H1 (cell line): ENCODE measurements at regions not wholly inside any gene's neighbourhood (a gene's known extent, or its start where the extent isn't known, plus 50 kb on each side); places are given as distances from the start of the nearest gene placed in this dataset.

Experiments
- BRCA1 ChIP-seq: IDR thresholded peaks from 2 replicates; pipeline ENCODE4 v1.6.1; 2012; ENCODE audit warnings: low read depth, low read length, improper control_type of control experiment
- CTBP2 ChIP-seq: IDR thresholded peaks from 2 replicates; pipeline ENCODE4 v1.7.0; 2011; ENCODE audit warnings: borderline replicate concordance, mild to moderate bottlenecking, moderate library complexity, mixed read lengths, low read length; ENCODE audit not compliant: insufficient read depth, insufficient read length
- NANOG ChIP-seq: IDR thresholded peaks from 2 replicates; pipeline ENCODE4 v1.6.1; 2011; ENCODE audit warnings: low read length, low read depth, mild to moderate bottlenecking, inconsistent platforms; ENCODE audit not compliant: insufficient read depth, poor library complexity, severe bottlenecking
- POU5F1 ChIP-seq: IDR thresholded peaks from 2 replicates; pipeline ENCODE4 v1.6.1; 2011; ENCODE audit warnings: low read depth, mild to moderate bottlenecking, low read length, moderate library complexity
- YY1 ChIP-seq: IDR thresholded peaks from 2 replicates; pipeline ENCODE4 v1.6.1; 2011; ENCODE audit warnings: low read depth, mild to moderate bottlenecking, low read length
- TF ChIP-seq, protein P1 (sequence below): IDR thresholded peaks from 2 replicates; pipeline ENCODE4 v1.6.1; 2012; ENCODE audit warnings: low read length, inconsistent platforms

DNA sequence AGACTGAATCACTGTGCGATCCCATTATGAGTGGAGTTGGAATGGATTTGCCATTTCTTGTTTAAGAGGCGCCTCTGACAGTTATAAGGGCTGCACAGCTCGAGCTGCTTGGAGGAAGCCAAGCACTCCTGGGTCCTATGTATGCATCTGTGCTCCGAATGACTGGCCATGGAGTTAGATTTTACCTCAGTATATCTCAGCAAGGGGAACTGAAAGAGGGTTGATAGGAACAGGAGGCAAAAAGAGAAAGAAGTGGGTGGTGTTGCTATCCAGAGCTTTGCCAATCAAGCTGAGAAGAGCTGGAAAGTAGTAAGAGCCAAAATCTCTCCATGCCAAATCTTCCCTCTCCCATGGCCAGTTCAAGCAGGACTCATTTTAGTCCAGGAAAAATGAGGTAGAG lies 632.0 kb upstream of the KIRREL3 start (continued):
- TF ChIP-seq NANOG, result no peak
- TF ChIP-seq, protein P1, sequence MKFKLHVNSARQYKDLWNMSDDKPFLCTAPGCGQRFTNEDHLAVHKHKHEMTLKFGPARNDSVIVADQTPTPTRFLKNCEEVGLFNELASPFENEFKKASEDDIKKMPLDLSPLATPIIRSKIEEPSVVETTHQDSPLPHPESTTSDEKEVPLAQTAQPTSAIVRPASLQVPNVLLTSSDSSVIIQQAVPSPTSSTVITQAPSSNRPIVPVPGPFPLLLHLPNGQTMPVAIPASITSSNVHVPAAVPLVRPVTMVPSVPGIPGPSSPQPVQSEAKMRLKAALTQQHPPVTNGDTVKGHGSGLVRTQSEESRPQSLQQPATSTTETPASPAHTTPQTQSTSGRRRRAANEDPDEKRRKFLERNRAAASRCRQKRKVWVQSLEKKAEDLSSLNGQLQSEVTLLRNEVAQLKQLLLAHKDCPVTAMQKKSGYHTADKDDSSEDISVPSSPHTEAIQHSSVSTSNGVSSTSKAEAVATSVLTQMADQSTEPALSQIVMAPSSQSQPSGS, result no peak
- no peak for TF ChIP-seq YY1
- TF ChIP-seq CTBP2, result no peak
- TF ChIP-seq BRCA1, result no peak
- no peak for TF ChIP-seq POU5F1
